HepG2 (cell line): ENCODE measurements at regions not wholly inside any gene's neighbourhood (a gene's known extent, or its start where the extent isn't known, plus 50 kb on each side); places are given as distances from the start of the nearest gene placed in this dataset.

Experiments
- ARID5B ChIP-seq: IDR thresholded peaks from 2 replicates; pipeline ENCODE4 v1.4.0; 2020; ENCODE audit warnings: mild to moderate bottlenecking, missing genetic modification reagents
- CREB1 ChIP-seq, 2 experiments: fragments of 450-650 bp in 1 of 2; IDR thresholded peaks; 2 replicates each; pipeline ENCODE4 v1.6.1; 2016 to 2017; ENCODE audit warnings: control low read depth in 1 of 2, mild to moderate bottlenecking in 1 of 2, missing compliant biosample characterization in 1 of 2, missing genetic modification characterization in 1 of 2
- DR1 ChIP-seq: sonication (generic); formaldehyde crosslinking; IDR thresholded peaks from 2 replicates; pipeline ENCODE4 v1.8.0; 2021; ENCODE audit warnings: mild to moderate bottlenecking, missing genetic modification reagents, inconsistent platforms
- FOXA3 ChIP-seq: IDR thresholded peaks from 2 replicates; pipeline ENCODE4 v1.6.1; 2016; ENCODE audit warnings: missing genetic modification reagents, missing compliant biosample characterization
- FOXP1 ChIP-seq, 2 experiments: fragments of 450-650 bp in 1 of 2; IDR thresholded peaks; 2 replicates each; pipeline ENCODE4 v1.6.1; 2017 to 2018; ENCODE audit warnings: antibody characterized with exemption in 1 of 2
- HNF1A ChIP-seq, 2 experiments: sonication (generic) in 1 of 2; formaldehyde crosslinking in 1 of 2; IDR thresholded peaks; 2 replicates each; pipeline versions ENCODE4 v1.4.0 to v1.6.1; 2016 to 2020; ENCODE audit warnings: borderline replicate concordance in 1 of 2, low read depth in 1 of 2, mild to moderate bottlenecking in 1 of 2, missing genetic modification reagents in 1 of 2
- HNF4A ChIP-seq: sonication (generic); formaldehyde crosslinking; IDR thresholded peaks from 2 replicates; pipeline ENCODE4 v1.4.0; 2020; ENCODE audit warnings: missing genetic modification reagents
- MIXL1 ChIP-seq: IDR thresholded peaks from 2 replicates; pipeline ENCODE4 v1.6.1; 2016
- NFIC ChIP-seq: IDR thresholded peaks from 2 replicates; pipeline ENCODE4 v1.6.1; 2012; ENCODE audit warnings: mild to moderate bottlenecking, low read length, inconsistent platforms
- PAXIP1 ChIP-seq: sonication (generic); formaldehyde crosslinking; conservative IDR thresholded peaks from 2 replicates; pipeline ENCODE4 v1.4.0; 2020; ENCODE audit warnings: mild to moderate bottlenecking, missing genetic modification reagents, moderate library complexity
- ZNF512 ChIP-seq: sonication (generic); formaldehyde crosslinking; IDR thresholded peaks from 2 replicates; pipeline ENCODE4 v1.4.0; 2020; ENCODE audit warnings: mild to moderate bottlenecking, missing genetic modification reagents

GRCh38 chr14:53858345-53858684 lies 98.3 kb downstream of the BMP4 start (continued):
- TF ChIP-seq PAXIP1 = peak; percentile 75
- peak; percentile 75 for TF ChIP-seq HNF1A (IDR thresholded peaks at IDR 0.05; ENCODE audit: low read depth)
- TF ChIP-seq HNF1A (CRISPR knock-in tag; IDR thresholded peaks at IDR 0.05; ENCODE audit: borderline replicate concordance) = no peak; the same call in 1 of the 2 replicates
- TF ChIP-seq DR1 (CRISPR knock-in tag) = no peak
- TF ChIP-seq FOXP1 (IDR thresholded peaks at IDR 0.05) = no peak
- peak; percentile 26; the same call in 1 of the 2 replicates for TF ChIP-seq FOXP1 (CRISPR knock-in tag; IDR thresholded peaks at IDR 0.05)
- peak; percentile 28; the same call in 1 of the 2 replicates for TF ChIP-seq ARID5B (CRISPR knock-in tag)
- TF ChIP-seq HNF4A (CRISPR knock-in tag) = 0 out of 2 replicates have a peak, but pooled peaks have one; percentile 31
- TF ChIP-seq ZNF512 (CRISPR knock-in tag) = no peak
- peak; percentile 50; the same call in 1 of the 2 replicates for TF ChIP-seq NFIC
- TF ChIP-seq FOXA3 (CRISPR knock-in tag) = peak; percentile 15; the same call in 1 of the 2 replicates
- 0 out of 2 replicates have a peak, but pooled peaks have one; percentile 28 for TF ChIP-seq MIXL1 (CRISPR knock-in tag)
- no peak for TF ChIP-seq CREB1 (IDR thresholded peaks at IDR 0.05)
- peak; percentile 37; the same call in 1 of the 2 replicates for TF ChIP-seq CREB1 (CRISPR knock-in tag; IDR thresholded peaks at IDR 0.05)
